ENCODE measurements at regions not wholly inside any gene's neighbourhood (a gene's known extent, or its start where the extent isn't known, plus 50 kb on each side); places are given as distances from the start of the nearest gene placed in this dataset.

GRCh38 chr6:126826166-126826714, 292.2 kb upstream of the RSPO3 start:
- no peaks in the 10 kb centered on the region for H3K9me3 Mint-ChIP-seq (ENCODE audit: unreplicated experiment)
- POLR2A ChIA-PET: no interaction called here
- H3K4me1 Mint-ChIP-seq (ENCODE audit: insufficient read depth, unreplicated experiment): no peaks in the 10 kb centered on the region
- H3K36me3 Mint-ChIP-seq (ENCODE audit: insufficient read depth, unreplicated experiment): no peaks in the 10 kb centered on the region
- no peak for TF ChIP-seq CTCF (IDR thresholded peaks at IDR 0.05; ENCODE audit: unreplicated experiment)
- BruUV-seq (replicated peaks): no TSS peak
- no peak for DNase-seq (ENCODE audit: unreplicated experiment)
- CTCF ChIA-PET: no interaction called here
- H3K4me3 Mint-ChIP-seq (ENCODE audit: unreplicated experiment): no peak overlapping the region
- intact Hi-C loops (cut with micrococcal nuclease): no loop called here
- H3K27ac Mint-ChIP-seq (ENCODE audit: low read depth, unreplicated experiment): no peak overlapping the region
- H3K27me3 Mint-ChIP-seq (ENCODE audit: insufficient read depth, unreplicated experiment): peaks cover 51% of the 10 kb centered on the region

GRCh38 chr6:126831461-126831860, 287.0 kb upstream of the RSPO3 start:
- POLR2A ChIA-PET: no interaction called here
- Mint-ChIP-seq H3K27me3 (ENCODE audit: insufficient read depth, unreplicated experiment) (peaks cover 44% of the 10 kb centered on the region), H3K9me3 (ENCODE audit: unreplicated experiment) (no peaks in the 10 kb centered on the region), H3K4me1 (ENCODE audit: insufficient read depth, unreplicated experiment) (no peaks in the 10 kb centered on the region), H3K27ac (ENCODE audit: low read depth, unreplicated experiment) (no peak overlapping the region), H3K36me3 (ENCODE audit: insufficient read depth, unreplicated experiment) (no peaks in the 10 kb centered on the region), H3K4me3 (ENCODE audit: unreplicated experiment) (no peak overlapping the region)
- no TSS peak for BruUV-seq (replicated peaks)
- CTCF ChIA-PET: no interaction called here
- no peak for TF ChIP-seq CTCF (IDR thresholded peaks at IDR 0.05; ENCODE audit: unreplicated experiment)
- intact Hi-C loops (cut with micrococcal nuclease): no loop called here
- no peak for DNase-seq (ENCODE audit: unreplicated experiment)

- Mint-ChIP-seq H3K9me3 (ENCODE audit: unreplicated experiment) (no peaks in the 10 kb centered on the region), H3K27ac (ENCODE audit: low read depth, unreplicated experiment) (no peak overlapping the region), H3K4me3 (ENCODE audit: unreplicated experiment) (no peak overlapping the region), H3K4me1 (ENCODE audit: insufficient read depth, unreplicated experiment) (no peaks in the 10 kb centered on the region), H3K36me3 (ENCODE audit: insufficient read depth, unreplicated experiment) (no peaks in the 10 kb centered on the region), H3K27me3 (ENCODE audit: insufficient read depth, unreplicated experiment) (peaks cover 41% of the 10 kb centered on the region)
- no peak for DNase-seq (ENCODE audit: unreplicated experiment)
- no TSS peak for BruUV-seq (replicated peaks)
- intact Hi-C loops (cut with micrococcal nuclease): no loop called here
- no peak for TF ChIP-seq CTCF (IDR thresholded peaks at IDR 0.05; ENCODE audit: unreplicated experiment)
- ChIA-PET CTCF (no interaction called here), POLR2A (no interaction called here)
Measured at GRCh38 chr6:126842769-126843168, 275.7 kb upstream of the RSPO3 start.

GRCh38 chr6:126848119-126848518, 270.4 kb upstream of the RSPO3 start:
- H3K27me3 Mint-ChIP-seq (ENCODE audit: insufficient read depth, unreplicated experiment): no peaks in the 10 kb centered on the region
- CTCF ChIA-PET: no interaction called here
- H3K27ac Mint-ChIP-seq (ENCODE audit: low read depth, unreplicated experiment): no peak overlapping the region
- no TSS peak for BruUV-seq (replicated peaks)
- no peak overlapping the region for H3K4me3 Mint-ChIP-seq (ENCODE audit: unreplicated experiment)
- no peak for DNase-seq (ENCODE audit: unreplicated experiment)
- no peak for TF ChIP-seq CTCF (IDR thresholded peaks at IDR 0.05; ENCODE audit: unreplicated experiment)
- POLR2A ChIA-PET: no interaction called here
- intact Hi-C loops (cut with micrococcal nuclease): no loop called here
- H3K9me3 Mint-ChIP-seq (ENCODE audit: unreplicated experiment): no peaks in the 10 kb centered on the region
- H3K4me1 Mint-ChIP-seq (ENCODE audit: insufficient read depth, unreplicated experiment): no peaks in the 10 kb centered on the region
- no peaks in the 10 kb centered on the region for H3K36me3 Mint-ChIP-seq (ENCODE audit: insufficient read depth, unreplicated experiment)

Data from MCF 10A (cell line).